NCI-H1694 (cell line): ENCODE measurements at regions not wholly inside any gene's neighbourhood (a gene's known extent, or its start where the extent isn't known, plus 50 kb on each side); places are given as distances from the start of the nearest gene placed in this dataset.
"Not testable (repeated sequence)": the region's sequence is repeated elsewhere in the genome, so short reads cannot be mapped to it uniquely, and the experiment has no call there.

Experiments used
- DNase-seq: peaks from one replicate; lab custom pipeline; 2025; lab: John Stamatoyannopoulos, UW

GRCh38 chr9:87410047-87411005 is 87.3 kb upstream of the DAPK1 start:
- not testable (repeated sequence) for DNase-seq

- DNase-seq = no peak
Measured at GRCh38 chr9:87420884-87421283, 76.8 kb upstream of the DAPK1 start.

GRCh38 chr9:87421734-87422133 is 75.9 kb upstream of the DAPK1 start:
- no peak for DNase-seq

GRCh38 chr9:87422999-87423398 is 74.7 kb upstream of the DAPK1 start:
- no peak for DNase-seq

- DNase-seq = not testable (repeated sequence)
Measured at GRCh38 chr9:87423885-87424284, 73.8 kb upstream of the DAPK1 start.

GRCh38 chr9:87425202-87425601 is 72.5 kb upstream of the DAPK1 start:
- DNase-seq = no peak

- DNase-seq = no peak
Measured at GRCh38 chr9:87427851-87428506, 69.7 kb upstream of the DAPK1 start.

GRCh38 chr9:87428659-87429058 is 69.0 kb upstream of the DAPK1 start:
- DNase-seq = no peak

GRCh38 chr9:87431837-87432236 is 65.8 kb upstream of the DAPK1 start:
- no peak for DNase-seq

- DNase-seq = no peak
Measured at GRCh38 chr9:87433853-87434252, 63.8 kb upstream of the DAPK1 start.

GRCh38 chr9:87434366-87434765 is 63.3 kb upstream of the DAPK1 start:
- no peak for DNase-seq

GRCh38 chr9:87435189-87435880 is 62.3 kb upstream of the DAPK1 start:
- DNase-seq = no peak

- no peak for DNase-seq
Measured at GRCh38 chr9:87436716-87437115, 61.0 kb upstream of the DAPK1 start.

GRCh38 chr9:87437966-87438365 is 59.7 kb upstream of the DAPK1 start:
- DNase-seq = no peak

- DNase-seq = no peak
Measured at GRCh38 chr9:87441251-87441650, 56.4 kb upstream of the DAPK1 start.

GRCh38 chr9:87442451-87442850 is 55.2 kb upstream of the DAPK1 start:
- no peak for DNase-seq

- no peak for DNase-seq
Measured at GRCh38 chr9:87443006-87443405, 54.7 kb upstream of the DAPK1 start.

GRCh38 chr9:87443461-87443860 is 54.2 kb upstream of the DAPK1 start:
- no peak for DNase-seq

- DNase-seq = no peak
Measured at GRCh38 chr9:87445646-87446045, 52.0 kb upstream of the DAPK1 start.

- DNase-seq = no peak
Measured at GRCh38 chr9:87446527-87446926, 51.1 kb upstream of the DAPK1 start.

GRCh38 chr9:87447547-87448432 is 49.9 kb upstream of the DAPK1 start:
- DNase-seq = no peak
